ENCODE measurements at regions not wholly inside any gene's neighbourhood (a gene's known extent, or its start where the extent isn't known, plus 50 kb on each side); places are given as distances from the start of the nearest gene placed in this dataset.

DNA sequence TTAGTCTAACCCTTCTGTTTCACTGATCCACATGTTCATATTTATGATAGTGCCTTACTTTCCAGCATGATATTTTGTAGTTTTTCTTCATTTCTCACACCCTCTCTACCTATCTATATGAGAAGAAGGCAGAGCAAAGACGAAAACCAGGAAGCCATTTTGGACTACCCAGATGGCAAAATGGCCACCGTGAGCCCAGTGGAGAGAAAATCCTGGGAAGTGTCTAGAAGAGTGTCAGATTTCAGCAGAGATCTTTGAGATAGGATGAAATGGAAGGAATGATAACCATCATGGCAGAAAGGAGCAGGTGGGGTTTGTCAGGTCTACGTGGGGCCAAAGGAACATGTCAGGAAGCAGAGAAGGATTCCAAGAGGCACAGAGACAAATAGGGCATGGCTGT is 84.0 kb upstream of the MYCN start:
- no TSS peak for BruUV-seq (replicated peaks)
- in situ Hi-C loops (cut with HindIII; ENCODE audit: low pct_unique_long_range_greater_than_20kb, low sequenced_read_pairs) (no loop called here), intact Hi-C loops (cut with micrococcal nuclease; ENCODE audit: unreplicated experiment) (no loop called here)
- Histone ChIP-seq H3K4me3 (ENCODE audit: low read depth in 2 of 2, low read length in 2 of 2) (no peak overlapping the region), H3K9me3 (ENCODE audit: control insufficient read depth, insufficient read depth, low read depth, low read length) (no peaks in the 10 kb centered on the region), H3K36me3 (ENCODE audit: control insufficient read depth, insufficient read depth, low read length) (no peaks in the 10 kb centered on the region), H3K27ac (ENCODE audit: low read length) (no peak overlapping the region), H3K4me1 (ENCODE audit: control insufficient read depth, insufficient read depth, low read length) (no peaks in the 10 kb centered on the region), H3K27me3 (ENCODE audit: control insufficient read depth, insufficient read depth, low read length) (no peaks in the 10 kb centered on the region)
- DNase-seq (ENCODE audit: low read depth, low spot score) (no peak), ATAC-seq (no peak)
- TF ChIP-seq POLR2AphosphoS5 (IDR thresholded peaks at IDR 0.05; ENCODE audit: low read depth, low read length), result no peak
- ChIA-PET POLR2A (no interaction called here), CTCF (no interaction called here)

DNA sequence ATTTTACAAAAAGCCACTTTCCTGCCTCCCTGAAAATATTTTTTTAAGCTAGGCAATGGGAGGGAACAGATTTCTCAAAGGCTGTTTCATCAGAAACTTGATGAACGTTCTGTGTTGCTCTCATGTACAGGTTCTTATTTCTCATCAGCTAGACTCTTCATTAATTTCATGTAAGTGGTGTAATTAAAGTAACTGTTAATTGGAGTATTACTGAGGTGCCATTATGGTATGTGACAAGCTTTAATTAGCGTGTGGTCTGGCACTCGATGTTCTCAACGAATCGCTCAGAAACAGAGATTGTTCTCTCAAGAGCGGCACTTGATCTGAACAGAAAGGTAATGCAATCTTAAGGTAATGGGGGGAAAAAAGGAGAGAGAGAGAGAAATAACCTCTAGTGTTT is 81.9 kb upstream of the MYCN start:
- Histone ChIP-seq H3K27me3 (ENCODE audit: control insufficient read depth, insufficient read depth, low read length) (no peaks in the 10 kb centered on the region; the same call in 1 of the 2 replicates), H3K4me1 (ENCODE audit: control insufficient read depth, insufficient read depth, low read length) (no peaks in the 10 kb centered on the region), H3K36me3 (ENCODE audit: control insufficient read depth, insufficient read depth, low read length) (no peaks in the 10 kb centered on the region), H3K9me3 (ENCODE audit: control insufficient read depth, insufficient read depth, low read depth, low read length) (no peaks in the 10 kb centered on the region), H3K27ac (ENCODE audit: low read length) (no peak overlapping the region), H3K4me3 (ENCODE audit: low read depth in 2 of 2, low read length in 2 of 2) (no peak overlapping the region)
- TF ChIP-seq REST (IDR thresholded peaks at IDR 0.05; ENCODE audit: insufficient read depth in 1 of 2, low read depth in 2 of 2, low read length in 1 of 2) (no peak), CTCF (IDR thresholded peaks at IDR 0.05) (no peak), POLR2AphosphoS5 (IDR thresholded peaks at IDR 0.05; ENCODE audit: low read depth, low read length) (no peak), SIN3A (IDR thresholded peaks at IDR 0.05; ENCODE audit: borderline replicate concordance, insufficient read depth, low read depth, low read length) (no peak), TCF7L2 (IDR thresholded peaks at IDR 0.05; ENCODE audit: low read depth, low read length) (no peak)
- in situ Hi-C loops (cut with HindIII; ENCODE audit: low pct_unique_long_range_greater_than_20kb, low sequenced_read_pairs), result no loop called here
- intact Hi-C loops (cut with micrococcal nuclease; ENCODE audit: unreplicated experiment), result no loop called here
- ChIA-PET CTCF (no interaction called here), POLR2A (interaction anchor here (0.7 kb wide), 1 partner anchor 137 kb away, joined by 4 read pairs; no protein-coding TSS in a partner anchor)
- DNase-seq (ENCODE audit: low read depth, low spot score) (no peak), ATAC-seq (no peak)
- no TSS peak for BruUV-seq (replicated peaks)

- H3K4me1 ChIP-seq (ENCODE audit: control insufficient read depth, insufficient read depth, low read length), result no peaks in the 10 kb centered on the region
- BruUV-seq (replicated peaks), result no TSS peak
- no peak overlapping the region for H3K4me3 ChIP-seq (ENCODE audit: low read depth in 2 of 2, low read length in 2 of 2)
- no peak for DNase-seq (ENCODE audit: low read depth, low spot score)
- TF ChIP-seq SIN3A (IDR thresholded peaks at IDR 0.05; ENCODE audit: borderline replicate concordance, insufficient read depth, low read depth, low read length) (no peak), TCF7L2 (IDR thresholded peaks at IDR 0.05; ENCODE audit: low read depth, low read length) (no peak), REST (IDR thresholded peaks at IDR 0.05; ENCODE audit: insufficient read depth in 1 of 2, low read depth in 2 of 2, low read length in 1 of 2) (no peak), CTCF (IDR thresholded peaks at IDR 0.05) (no peak), POLR2AphosphoS5 (IDR thresholded peaks at IDR 0.05; ENCODE audit: low read depth, low read length) (no peak)
- H3K36me3 ChIP-seq (ENCODE audit: control insufficient read depth, insufficient read depth, low read length), result no peaks in the 10 kb centered on the region
- H3K27ac ChIP-seq (ENCODE audit: low read length), result no peak overlapping the region
- POLR2A ChIA-PET, result no interaction called here
- H3K9me3 ChIP-seq (ENCODE audit: control insufficient read depth, insufficient read depth, low read depth, low read length), result no peaks in the 10 kb centered on the region
- in situ Hi-C loops (cut with HindIII; ENCODE audit: low pct_unique_long_range_greater_than_20kb, low sequenced_read_pairs), result no loop called here
- intact Hi-C loops (cut with micrococcal nuclease; ENCODE audit: unreplicated experiment), result no loop called here
- no peaks in the 10 kb centered on the region; the same call in 1 of the 2 replicates for H3K27me3 ChIP-seq (ENCODE audit: control insufficient read depth, insufficient read depth, low read length)
- CTCF ChIA-PET, result no interaction called here
- no peak for ATAC-seq
Measured at GRCh38 chr2:15860051-15860663, 80.2 kb upstream of the MYCN start.
